Liver (tissue), 8 donors: ENCODE measurements at regions not wholly inside any gene's neighbourhood (a gene's known extent, or its start where the extent isn't known, plus 50 kb on each side); places are given as distances from the start of the nearest gene placed in this dataset.

Experiments used
- DNase-seq: peaks from one replicate; pipeline ENCODE4 v3.0.0-alpha.2; 2017; ENCODE audit warnings: low spot score
- H3K27ac ChIP-seq, 2 donors: one replicate each; pipeline ENCODE4 v1.7.0; 2013; ENCODE audit warnings: inconsistent platforms in 2 of 2, low read length in 2 of 2, control low read depth in 1 of 2, low read depth in 1 of 2, mild to moderate bottlenecking in 1 of 2
- H3K27me3 ChIP-seq, 4 donors: one replicate each; pipeline versions ENCODE4 v1.6.1 to v1.7.0; 2013; ENCODE audit warnings: low read length in 3 of 4, inconsistent platforms in 1 of 4, mild to moderate bottlenecking in 1 of 4, moderate library complexity in 1 of 4; ENCODE audit not compliant: control insufficient read depth in 4 of 4, insufficient read depth in 4 of 4
- H3K36me3 ChIP-seq, 4 donors: one replicate each; pipeline versions ENCODE4 v1.6.1 to v1.7.0; 2013; ENCODE audit warnings: low read length in 3 of 4, mild to moderate bottlenecking in 3 of 4, low read depth in 1 of 4, moderate library complexity in 1 of 4; ENCODE audit not compliant: control insufficient read depth in 4 of 4, insufficient read depth in 3 of 4
- H3K4me1 ChIP-seq, 4 donors: one replicate each; pipeline versions ENCODE4 v1.6.1 to v1.7.0; 2013; ENCODE audit warnings: low read length in 3 of 4, mild to moderate bottlenecking in 3 of 4, moderate library complexity in 1 of 4; ENCODE audit not compliant: control insufficient read depth in 4 of 4, insufficient read depth in 4 of 4
- H3K4me3 ChIP-seq, 3 donors: one replicate each; pipeline versions ENCODE4 v1.6.1 to v1.7.0; 2013; ENCODE audit warnings: low read length in 3 of 3, control low read depth in 1 of 3, low read depth in 1 of 3, mild to moderate bottlenecking in 1 of 3
- H3K9ac ChIP-seq, 2 donors: one replicate each; pipeline ENCODE4 v1.7.0; 2013; ENCODE audit warnings: low read length in 2 of 2, mild to moderate bottlenecking in 2 of 2, moderate library complexity in 2 of 2, control low read depth in 1 of 2, low read depth in 1 of 2
- H3K9me3 ChIP-seq, 4 donors: one replicate each; pipeline versions ENCODE4 v1.6.1 to v1.7.0; 2013; ENCODE audit warnings: low read length in 3 of 4; ENCODE audit not compliant: control insufficient read depth in 4 of 4
- ATF3 ChIP-seq: IDR thresholded peaks from 2 replicates; pipeline ENCODE4 v1.6.1; 2016; ENCODE audit warnings: antibody characterized with exemption
- CTCF ChIP-seq: fragments of 150-350 bp; IDR thresholded peaks from 2 replicates; pipeline ENCODE4 v1.5.1; 2017; ENCODE audit warnings: improper control_type of control experiment, low read depth, low read length; ENCODE audit not compliant: missing input control
- EGR1 ChIP-seq, 2 donors: IDR thresholded peaks; 2 replicates each; pipeline ENCODE4 v1.6.1; 2016 to 2018; ENCODE audit warnings: antibody characterized with exemption in 2 of 2, low read depth in 2 of 2
- MAX ChIP-seq: IDR thresholded peaks from 2 replicates; pipeline ENCODE4 v1.6.1; 2016; ENCODE audit warnings: antibody characterized with exemption
- NR2F2 ChIP-seq: IDR thresholded peaks from 2 replicates; pipeline ENCODE4 v1.6.1; 2016; ENCODE audit warnings: antibody characterized with exemption
- RAD21 ChIP-seq, 2 donors: IDR thresholded peaks; 2 replicates each; pipeline ENCODE4 v1.6.1; 2016; ENCODE audit warnings: antibody characterized with exemption in 2 of 2, mild to moderate bottlenecking in 2 of 2
- REST ChIP-seq: IDR thresholded peaks from 2 replicates; pipeline ENCODE4 v1.6.1; 2016; ENCODE audit warnings: antibody characterized with exemption, mild to moderate bottlenecking
- RXRA ChIP-seq, 2 donors: IDR thresholded peaks; 2 replicates each; pipeline ENCODE4 v1.6.1; 2017 to 2018; ENCODE audit warnings: antibody characterized with exemption in 2 of 2, mild to moderate bottlenecking in 1 of 2
- SP1 ChIP-seq: IDR thresholded peaks from 2 replicates; pipeline ENCODE4 v1.6.1; 2018; ENCODE audit warnings: antibody characterized with exemption, mild to moderate bottlenecking
- TAF1 ChIP-seq: conservative IDR thresholded peaks from 2 replicates; pipeline ENCODE4 v1.6.1; 2016; ENCODE audit warnings: antibody characterized with exemption, mild to moderate bottlenecking
- whole genome bisulfite sequencing: extraction: QIAGEN DNeasy Blood & Tissue Kit; methylation state at CpG from one replicate; pipeline ENCODE4 v1.1.7; 2013; 5-methylcytosine and 5-hydroxymethylcytosine counted together
- donor health status: healthy.
- donor health status: healthy.
- donor health status: healthy.
- donor health status: healthy.
- donor health status: healthy.

GRCh38 chr15:39171944-39172368 lies 408.9 kb upstream of the THBS1 start:
- no peak overlapping the region for H3K4me3 ChIP-seq
- no peak for DNase-seq
- TF ChIP-seq CTCF (peak; percentile 31), RAD21 (IDR thresholded peaks at IDR 0.05) (peak; percentile 81 to 83), ATF3 (no peak)
- WGBS, result 92% methylated on average over 3 of the region's 3 CpGs
- H3K9me3 ChIP-seq, result no peaks in the 10 kb centered on the region
- H3K27me3 ChIP-seq, result no peaks in the 10 kb centered on the region
- no peaks in the 10 kb centered on the region for H3K36me3 ChIP-seq
- no peaks in the 10 kb centered on the region for H3K4me1 ChIP-seq
- H3K9ac ChIP-seq, result no peak overlapping the region
- H3K27ac ChIP-seq, result no peak overlapping the region

GRCh38 chr15:39172380-39173281 lies 408.2 kb upstream of the THBS1 start:
- Histone ChIP-seq H3K9ac (no peak overlapping the region), H3K9me3 (no peaks in the 10 kb centered on the region), H3K4me3 (no peak overlapping the region), H3K4me1 (no peaks in the 10 kb centered on the region), H3K27me3 (no peaks in the 10 kb centered on the region), H3K27ac (peak overlapping the region in 1 of 2 donors; percentile 1), H3K36me3 (no peaks in the 10 kb centered on the region)
- peak; percentile 67 for TF ChIP-seq NR2F2
- no peak for TF ChIP-seq EGR1 (IDR thresholded peaks at IDR 0.05; ENCODE audit: low read depth in 2 of 2)
- TF ChIP-seq RXRA (IDR thresholded peaks at IDR 0.05), result peak in 1 of 2 donors; percentile 5
- 77% methylated on average over 17 of the region's 17 CpGs for WGBS
- no peak for DNase-seq

- no peak for TF ChIP-seq SP1
- no peak for TF ChIP-seq MAX
- TF ChIP-seq TAF1, result no peak
- no peak for TF ChIP-seq REST
- no peak for TF ChIP-seq EGR1 (IDR thresholded peaks at IDR 0.05; ENCODE audit: low read depth in 2 of 2)
- Histone ChIP-seq H3K9ac (no peak overlapping the region), H3K27ac (no peak overlapping the region), H3K4me1 (no peaks in the 10 kb centered on the region), H3K4me3 (no peak overlapping the region), H3K9me3 (no peaks in the 10 kb centered on the region), H3K27me3 (no peaks in the 10 kb centered on the region), H3K36me3 (no peaks in the 10 kb centered on the region)
- no peak for DNase-seq
- WGBS, result 94% methylated on average over 4 of the region's 4 CpGs
These were observed 407.5 kb upstream of the THBS1 start for GRCh38 chr15:39173426-39173825.
